ENCODE measurements at regions not wholly inside any gene's neighbourhood (a gene's known extent, or its start where the extent isn't known, plus 50 kb on each side); places are given as distances from the start of the nearest gene placed in this dataset.
"Not testable (repeated sequence)": the region's sequence is repeated elsewhere in the genome, so short reads cannot be mapped to it uniquely, and the experiment has no call there.

- no peak for DNase-seq
Observed at GRCh38 chr21:15441060-15441493, 288.7 kb upstream of the USP25 start.

- DNase-seq, result no peak
Observed at GRCh38 chr21:15441992-15442391, 287.8 kb upstream of the USP25 start.

GRCh38 chr21:15442743-15443469, 286.9 kb upstream of the USP25 start:
- DNase-seq, result no peak

- DNase-seq, result no peak
Observed at GRCh38 chr21:15443740-15444117, 286.1 kb upstream of the USP25 start.

GRCh38 chr21:15444118-15444960, 285.4 kb upstream of the USP25 start:
- no peak for DNase-seq

- DNase-seq, result no peak
Observed at GRCh38 chr21:15445327-15445726, 284.5 kb upstream of the USP25 start.

- no peak for DNase-seq
Observed at GRCh38 chr21:15446223-15446622, 283.6 kb upstream of the USP25 start.

- no peak for DNase-seq
Observed at GRCh38 chr21:15449556-15449955, 280.2 kb upstream of the USP25 start.

GRCh38 chr21:15453261-15453660, 276.5 kb upstream of the USP25 start:
- DNase-seq, result no peak

- DNase-seq, result not testable (repeated sequence)
Observed at GRCh38 chr21:15453785-15454184, 276.0 kb upstream of the USP25 start.

- not testable (repeated sequence) for DNase-seq
Observed at GRCh38 chr21:15454931-15455330, 274.9 kb upstream of the USP25 start.

- DNase-seq, result no peak
Observed at GRCh38 chr21:15455819-15456462, 273.8 kb upstream of the USP25 start.

- no peak for DNase-seq
Observed at GRCh38 chr21:15457965-15458364, 271.8 kb upstream of the USP25 start.

- no peak for DNase-seq
Observed at GRCh38 chr21:15462092-15462491, 267.7 kb upstream of the USP25 start.

GRCh38 chr21:15466329-15466728, 263.5 kb upstream of the USP25 start:
- no peak for DNase-seq

GRCh38 chr21:15468368-15468767, 261.4 kb upstream of the USP25 start:
- DNase-seq, result no peak

GRCh38 chr21:15472108-15473040, 257.4 kb upstream of the USP25 start:
- no peak for DNase-seq

GRCh38 chr21:15477773-15478172, 252.0 kb upstream of the USP25 start:
- not testable (repeated sequence) for DNase-seq

GRCh38 chr21:15480160-15480559, 249.6 kb upstream of the USP25 start:
- no peak for DNase-seq

- peak; percentile 62 for DNase-seq
Observed at GRCh38 chr21:15483138-15483780, 246.5 kb upstream of the USP25 start.

GRCh38 chr21:15486460-15487195, 243.2 kb upstream of the USP25 start:
- DNase-seq, result no peak

Data from NCI-H1436 (cell line).